ENCODE measurements at regions not wholly inside any gene's neighbourhood (a gene's known extent, or its start where the extent isn't known, plus 50 kb on each side); places are given as distances from the start of the nearest gene placed in this dataset.
"Not testable (repeated sequence)": the region's sequence is repeated elsewhere in the genome, so short reads cannot be mapped to it uniquely, and the experiment has no call there.

GRCh38 chr7:68712956-68713495 is 885.2 kb upstream of the AUTS2 start:
- DNase-seq (ENCODE audit: extremely low read depth, insufficient read length): no peak
- Histone ChIP-seq H3K4me3 (replicated peaks; ENCODE audit: low read depth, low read length) (no peak overlapping the region), H3K27me3 (replicated peaks; ENCODE audit: control insufficient read depth, insufficient read depth, low read length) (no peaks in the 10 kb centered on the region), H3K36me3 (ENCODE audit: control insufficient read depth, insufficient read depth, low read length) (no peaks in the 10 kb centered on the region)
- TF ChIP-seq CTCF (IDR thresholded peaks at IDR 0.05; ENCODE audit: insufficient read depth, low read length, poor library complexity, severe bottlenecking): no peak

- not testable (repeated sequence) for H3K27me3 ChIP-seq (replicated peaks; ENCODE audit: control insufficient read depth, insufficient read depth, low read length); DNase-seq (ENCODE audit: extremely low read depth, insufficient read length); H3K4me3 ChIP-seq (replicated peaks; ENCODE audit: low read depth, low read length); H3K36me3 ChIP-seq (ENCODE audit: control insufficient read depth, insufficient read depth, low read length)
Measured at GRCh38 chr7:68714135-68714534, 884.1 kb upstream of the AUTS2 start.

- no peaks in the 10 kb centered on the region for H3K36me3 ChIP-seq (ENCODE audit: control insufficient read depth, insufficient read depth, low read length)
- no peak overlapping the region for H3K4me3 ChIP-seq (replicated peaks; ENCODE audit: low read depth, low read length)
- no peak for DNase-seq (ENCODE audit: extremely low read depth, insufficient read length)
- TF ChIP-seq CTCF (IDR thresholded peaks at IDR 0.05; ENCODE audit: insufficient read depth, low read length, poor library complexity, severe bottlenecking): no peak
- no peaks in the 10 kb centered on the region for H3K27me3 ChIP-seq (replicated peaks; ENCODE audit: control insufficient read depth, insufficient read depth, low read length)
Measured at GRCh38 chr7:68715907-68716306, 882.4 kb upstream of the AUTS2 start.

- no peak overlapping the region for H3K4me3 ChIP-seq (replicated peaks; ENCODE audit: low read depth, low read length)
- no peak for TF ChIP-seq CTCF (IDR thresholded peaks at IDR 0.05; ENCODE audit: insufficient read depth, low read length, poor library complexity, severe bottlenecking)
- no peaks in the 10 kb centered on the region for H3K27me3 ChIP-seq (replicated peaks; ENCODE audit: control insufficient read depth, insufficient read depth, low read length)
- no peaks in the 10 kb centered on the region for H3K36me3 ChIP-seq (ENCODE audit: control insufficient read depth, insufficient read depth, low read length)
- DNase-seq (ENCODE audit: extremely low read depth, insufficient read length): no peak
Measured at GRCh38 chr7:68717176-68717575, 881.1 kb upstream of the AUTS2 start.

GRCh38 chr7:68718097-68718551 is 880.2 kb upstream of the AUTS2 start:
- H3K4me3 ChIP-seq (replicated peaks; ENCODE audit: low read depth, low read length): no peak overlapping the region

GRCh38 chr7:68720697-68721096 is 877.6 kb upstream of the AUTS2 start:
- no peak for TF ChIP-seq CTCF (IDR thresholded peaks at IDR 0.05; ENCODE audit: insufficient read depth, low read length, poor library complexity, severe bottlenecking)
- no peak for DNase-seq (ENCODE audit: extremely low read depth, insufficient read length)
- no peak overlapping the region for H3K4me3 ChIP-seq (replicated peaks; ENCODE audit: low read depth, low read length)

More at GRCh38 chr7:68718097-68718551, 880.2 kb upstream of the AUTS2 start:
- DNase-seq (ENCODE audit: extremely low read depth, insufficient read length): no peak
- no peak for TF ChIP-seq CTCF (IDR thresholded peaks at IDR 0.05; ENCODE audit: insufficient read depth, low read length, poor library complexity, severe bottlenecking)
- no peaks in the 10 kb centered on the region for H3K36me3 ChIP-seq (ENCODE audit: control insufficient read depth, insufficient read depth, low read length)
- H3K27me3 ChIP-seq (replicated peaks; ENCODE audit: control insufficient read depth, insufficient read depth, low read length): no peaks in the 10 kb centered on the region

More at GRCh38 chr7:68720697-68721096, 877.6 kb upstream of the AUTS2 start:
- no peaks in the 10 kb centered on the region for H3K36me3 ChIP-seq (ENCODE audit: control insufficient read depth, insufficient read depth, low read length)
- no peaks in the 10 kb centered on the region for H3K27me3 ChIP-seq (replicated peaks; ENCODE audit: control insufficient read depth, insufficient read depth, low read length)

Data from GM06990 (cell line).